HL-60 (cell line): ENCODE measurements at regions not wholly inside any gene's neighbourhood (a gene's known extent, or its start where the extent isn't known, plus 50 kb on each side); places are given as distances from the start of the nearest gene placed in this dataset.
A peak's percentile ranks its signal among the peaks of the same experiment; 100 is the strongest.

Source experiments
- DNase-seq, 2 experiments: peaks; one replicate each; pipeline ENCODE4 v3.0.0-alpha.2; 2010 to 2020; ENCODE audit warnings: low read depth in 1 of 2, low spot score in 1 of 2
- H3K27ac ChIP-seq: fragments of 250-450 bp; sonication (Bioruptor Pico); replicated peaks from 2 replicates; pipeline ENCODE4 v1.5.1; 2020; ENCODE audit warnings: mild to moderate bottlenecking, moderate library complexity
- H3K27me3 ChIP-seq: fragments of 250-450 bp; sonication (Bioruptor Pico); 2 replicates; pipeline ENCODE4 v1.5.1; 2021; ENCODE audit warnings: mild to moderate bottlenecking, moderate library complexity; ENCODE audit not compliant: insufficient read depth, poor library complexity, severe bottlenecking
- H3K4me3 ChIP-seq: replicated peaks from 2 replicates; pipeline ENCODE4 v1.5.1; 2011; ENCODE audit warnings: mild to moderate bottlenecking, control low read depth, low read length; ENCODE audit not compliant: insufficient read depth
- GABPA ChIP-seq: IDR thresholded peaks from 2 replicates; pipeline ENCODE4 v1.6.1; 2012; ENCODE audit warnings: low read depth
- POLR2AphosphoS5 ChIP-seq: IDR thresholded peaks from 2 replicates; pipeline ENCODE4 v1.6.1; 2012; ENCODE audit warnings: low read depth
- SPI1 ChIP-seq: IDR thresholded peaks from 2 replicates; pipeline ENCODE4 v1.6.1; 2012; ENCODE audit warnings: low read depth, mild to moderate bottlenecking, borderline replicate concordance
- TF ChIP-seq, protein P1 (sequence below): IDR thresholded peaks from 2 replicates; pipeline ENCODE4 v1.6.1; 2012; ENCODE audit warnings: low read depth; ENCODE audit not compliant: insufficient replicate concordance
- TF ChIP-seq, protein P2 (sequence below): IDR thresholded peaks from one replicate; pipeline ENCODE4 v1.5.1; 2011; ENCODE audit warnings: low read length, control low read depth, inconsistent platforms; ENCODE audit not compliant: insufficient read depth

DNA sequence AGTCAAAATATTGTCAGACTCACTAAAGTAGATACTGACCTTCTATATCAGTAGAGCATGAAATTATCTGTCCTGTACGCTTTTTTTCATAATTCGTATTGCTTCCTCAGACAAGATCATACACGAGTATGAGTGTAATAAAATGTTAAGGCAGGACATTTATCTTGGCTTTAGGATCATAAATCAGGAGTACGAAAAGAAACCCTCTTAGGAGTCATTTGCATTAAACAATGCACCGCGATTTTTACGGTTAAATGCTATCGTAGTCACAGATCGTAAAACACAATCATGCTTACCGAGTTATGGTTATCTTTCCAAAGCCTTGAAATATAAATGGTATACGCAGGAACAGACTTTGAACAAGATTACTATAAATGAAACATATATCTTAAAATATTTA lies 510.3 kb upstream of the ROBO1 start:
- no peaks in the 10 kb centered on the region for H3K27me3 ChIP-seq
- TF ChIP-seq GABPA (no peak), POLR2AphosphoS5 (no peak), SPI1 (no peak)
- TF ChIP-seq, protein P1, sequence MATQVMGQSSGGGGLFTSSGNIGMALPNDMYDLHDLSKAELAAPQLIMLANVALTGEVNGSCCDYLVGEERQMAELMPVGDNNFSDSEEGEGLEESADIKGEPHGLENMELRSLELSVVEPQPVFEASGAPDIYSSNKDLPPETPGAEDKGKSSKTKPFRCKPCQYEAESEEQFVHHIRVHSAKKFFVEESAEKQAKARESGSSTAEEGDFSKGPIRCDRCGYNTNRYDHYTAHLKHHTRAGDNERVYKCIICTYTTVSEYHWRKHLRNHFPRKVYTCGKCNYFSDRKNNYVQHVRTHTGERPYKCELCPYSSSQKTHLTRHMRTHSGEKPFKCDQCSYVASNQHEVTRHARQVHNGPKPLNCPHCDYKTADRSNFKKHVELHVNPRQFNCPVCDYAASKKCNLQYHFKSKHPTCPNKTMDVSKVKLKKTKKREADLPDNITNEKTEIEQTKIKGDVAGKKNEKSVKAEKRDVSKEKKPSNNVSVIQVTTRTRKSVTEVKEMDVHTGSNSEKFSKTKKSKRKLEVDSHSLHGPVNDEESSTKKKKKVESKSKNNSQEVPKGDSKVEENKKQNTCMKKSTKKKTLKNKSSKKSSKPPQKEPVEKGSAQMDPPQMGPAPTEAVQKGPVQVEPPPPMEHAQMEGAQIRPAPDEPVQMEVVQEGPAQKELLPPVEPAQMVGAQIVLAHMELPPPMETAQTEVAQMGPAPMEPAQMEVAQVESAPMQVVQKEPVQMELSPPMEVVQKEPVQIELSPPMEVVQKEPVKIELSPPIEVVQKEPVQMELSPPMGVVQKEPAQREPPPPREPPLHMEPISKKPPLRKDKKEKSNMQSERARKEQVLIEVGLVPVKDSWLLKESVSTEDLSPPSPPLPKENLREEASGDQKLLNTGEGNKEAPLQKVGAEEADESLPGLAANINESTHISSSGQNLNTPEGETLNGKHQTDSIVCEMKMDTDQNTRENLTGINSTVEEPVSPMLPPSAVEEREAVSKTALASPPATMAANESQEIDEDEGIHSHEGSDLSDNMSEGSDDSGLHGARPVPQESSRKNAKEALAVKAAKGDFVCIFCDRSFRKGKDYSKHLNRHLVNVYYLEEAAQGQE, result no peak
- TF ChIP-seq, protein P2, sequence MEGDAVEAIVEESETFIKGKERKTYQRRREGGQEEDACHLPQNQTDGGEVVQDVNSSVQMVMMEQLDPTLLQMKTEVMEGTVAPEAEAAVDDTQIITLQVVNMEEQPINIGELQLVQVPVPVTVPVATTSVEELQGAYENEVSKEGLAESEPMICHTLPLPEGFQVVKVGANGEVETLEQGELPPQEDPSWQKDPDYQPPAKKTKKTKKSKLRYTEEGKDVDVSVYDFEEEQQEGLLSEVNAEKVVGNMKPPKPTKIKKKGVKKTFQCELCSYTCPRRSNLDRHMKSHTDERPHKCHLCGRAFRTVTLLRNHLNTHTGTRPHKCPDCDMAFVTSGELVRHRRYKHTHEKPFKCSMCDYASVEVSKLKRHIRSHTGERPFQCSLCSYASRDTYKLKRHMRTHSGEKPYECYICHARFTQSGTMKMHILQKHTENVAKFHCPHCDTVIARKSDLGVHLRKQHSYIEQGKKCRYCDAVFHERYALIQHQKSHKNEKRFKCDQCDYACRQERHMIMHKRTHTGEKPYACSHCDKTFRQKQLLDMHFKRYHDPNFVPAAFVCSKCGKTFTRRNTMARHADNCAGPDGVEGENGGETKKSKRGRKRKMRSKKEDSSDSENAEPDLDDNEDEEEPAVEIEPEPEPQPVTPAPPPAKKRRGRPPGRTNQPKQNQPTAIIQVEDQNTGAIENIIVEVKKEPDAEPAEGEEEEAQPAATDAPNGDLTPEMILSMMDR, result no peak
- no peak overlapping the region for H3K27ac ChIP-seq
- H3K4me3 ChIP-seq, result no peak overlapping the region
- DNase-seq, result no peak

DNA sequence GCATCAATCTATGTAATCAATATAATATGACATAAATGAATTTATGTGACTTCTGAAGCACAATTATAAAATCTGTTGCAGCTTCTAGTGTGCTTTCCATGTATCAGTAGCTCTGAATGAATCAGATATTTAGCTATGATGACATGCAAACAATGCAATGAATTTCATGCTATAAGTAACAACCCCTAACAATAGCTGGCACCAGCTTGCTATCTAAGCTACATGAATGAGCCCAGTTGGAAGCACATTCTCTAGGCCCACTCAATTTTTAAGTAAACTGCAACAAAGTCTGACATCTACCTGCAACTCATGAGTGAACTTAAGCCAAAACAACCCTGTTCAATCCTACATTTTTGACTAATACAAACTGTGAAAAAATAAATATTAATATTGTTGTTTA lies 507.3 kb upstream of the ROBO1 start:
- H3K27ac ChIP-seq, result no peak overlapping the region
- TF ChIP-seq, protein P1, result no peak
- no peak for TF ChIP-seq POLR2AphosphoS5
- no peak for TF ChIP-seq SPI1
- TF ChIP-seq, protein P2, result no peak
- TF ChIP-seq GABPA, result no peak
- H3K27me3 ChIP-seq, result no peaks in the 10 kb centered on the region
- H3K4me3 ChIP-seq, result no peak overlapping the region
- DNase-seq, result no peak

DNA sequence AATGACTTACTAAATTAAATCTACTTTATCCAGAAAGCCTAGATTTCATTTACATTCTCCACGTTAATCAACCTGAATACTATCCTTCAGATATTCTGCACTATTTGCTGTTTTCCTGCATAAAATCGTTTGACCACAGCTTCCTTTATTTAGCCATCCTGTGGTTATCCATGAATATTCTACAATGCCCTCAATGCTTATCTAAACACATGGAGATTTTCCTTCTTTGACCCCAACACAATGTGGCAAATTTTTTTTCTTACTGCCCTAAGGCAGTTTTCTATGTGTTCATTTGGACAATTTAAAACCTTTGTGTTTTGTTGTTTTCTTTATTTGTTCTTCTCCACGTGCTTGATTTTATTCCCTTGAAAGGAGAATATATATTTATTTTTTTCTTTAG lies 495.5 kb upstream of the ROBO1 start:
- no peak overlapping the region for H3K4me3 ChIP-seq
- TF ChIP-seq POLR2AphosphoS5 (no peak), GABPA (no peak), SPI1 (no peak)
- TF ChIP-seq, protein P1, result no peak
- peak overlapping the region; percentile 51 for H3K27ac ChIP-seq
- peak in 1 of 2 experiments; percentile 8 for DNase-seq
- no peaks in the 10 kb centered on the region for H3K27me3 ChIP-seq

DNA sequence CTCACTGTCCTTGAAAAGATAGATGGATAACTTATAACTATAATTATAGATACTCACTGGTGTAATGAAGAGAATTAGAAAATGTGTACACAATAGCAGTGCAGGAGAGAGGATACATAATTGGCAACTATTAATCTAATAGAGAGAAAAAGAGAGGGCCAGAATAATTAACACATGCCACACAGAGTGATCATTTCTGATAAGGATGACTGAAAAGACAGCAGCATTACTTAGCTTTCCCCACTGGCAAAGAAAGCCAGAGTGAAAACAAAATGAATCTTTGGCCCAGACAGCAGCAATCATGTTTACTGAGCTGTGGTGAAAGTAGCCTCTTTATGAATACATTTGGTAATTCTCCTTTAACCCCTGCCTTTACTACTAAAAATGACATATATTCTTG lies 493.3 kb upstream of the ROBO1 start:
- TF ChIP-seq, protein P2, result no peak
- TF ChIP-seq GABPA, result no peak
- TF ChIP-seq, protein P1, result no peak
- TF ChIP-seq POLR2AphosphoS5, result no peak
- no peak for DNase-seq
- H3K27ac ChIP-seq, result 0 out of 2 replicates have a peak overlapping the region, but pooled peaks have one; percentile 13

More for the DNA sequence above, 493.3 kb upstream of the ROBO1 start:
- Histone ChIP-seq H3K27me3 (no peaks in the 10 kb centered on the region), H3K4me3 (no peak overlapping the region)
